D721Med (cell line): ENCODE measurements at regions not wholly inside any gene's neighbourhood (a gene's known extent, or its start where the extent isn't known, plus 50 kb on each side); places are given as distances from the start of the nearest gene placed in this dataset.
A peak's percentile ranks its signal among the peaks of the same experiment; 100 is the strongest.
"Not testable (repeated sequence)": the region's sequence is repeated elsewhere in the genome, so short reads cannot be mapped to it uniquely, and the experiment has no call there.

Source experiments
- DNase-seq: peaks from one replicate; pipeline ENCODE4 v3.0.0; 2011; ENCODE audit warnings: low spot score; ENCODE audit not compliant: insufficient read length
- FAIRE-seq: peaks from 2 replicates; lab custom pipeline; 2011; peaks lifted over from hg19 to GRCh38; lab: Jason Lieb, UNC
- CTCF ChIP-seq: IDR thresholded peaks from 2 replicates; pipeline ENCODE4 v1.5.1; 2012; ENCODE audit warnings: mild to moderate bottlenecking, control low read depth; ENCODE audit not compliant: insufficient read depth; ENCODE audit errors: missing control alignments

GRCh38 chr11:116030697-116031331 lies 526.6 kb upstream of the CADM1 start:
- DNase-seq (no peak), FAIRE-seq (no peak)
- TF ChIP-seq CTCF, result no peak

GRCh38 chr11:116028506-116028905 lies 524.3 kb upstream of the CADM1 start:
- DNase-seq, FAIRE-seq: not testable (repeated sequence)

GRCh38 chr11:115999437-115999836 lies 495.2 kb upstream of the CADM1 start:
- FAIRE-seq, result no peak
- DNase-seq, result no peak
- no peak for TF ChIP-seq CTCF

GRCh38 chr11:115996808-115997188 lies 492.6 kb upstream of the CADM1 start:
- DNase-seq (no peak), FAIRE-seq (no peak)
- no peak for TF ChIP-seq CTCF

GRCh38 chr11:115996125-115996807 lies 492.1 kb upstream of the CADM1 start:
- TF ChIP-seq CTCF, result no peak
- DNase-seq, result no peak
- FAIRE-seq, result no peak

- FAIRE-seq (no peak), DNase-seq (no peak)
- no peak for TF ChIP-seq CTCF
These were observed 489.4 kb upstream of the CADM1 start for GRCh38 chr11:115993590-115993989.

- FAIRE-seq (no peak), DNase-seq (peak; percentile 42)
- peak; percentile 69 for TF ChIP-seq CTCF
These were observed 485.8 kb upstream of the CADM1 start for GRCh38 chr11:115990004-115990447.
